ENCODE measurements at regions not wholly inside any gene's neighbourhood (a gene's known extent, or its start where the extent isn't known, plus 50 kb on each side); places are given as distances from the start of the nearest gene placed in this dataset.

DNA sequence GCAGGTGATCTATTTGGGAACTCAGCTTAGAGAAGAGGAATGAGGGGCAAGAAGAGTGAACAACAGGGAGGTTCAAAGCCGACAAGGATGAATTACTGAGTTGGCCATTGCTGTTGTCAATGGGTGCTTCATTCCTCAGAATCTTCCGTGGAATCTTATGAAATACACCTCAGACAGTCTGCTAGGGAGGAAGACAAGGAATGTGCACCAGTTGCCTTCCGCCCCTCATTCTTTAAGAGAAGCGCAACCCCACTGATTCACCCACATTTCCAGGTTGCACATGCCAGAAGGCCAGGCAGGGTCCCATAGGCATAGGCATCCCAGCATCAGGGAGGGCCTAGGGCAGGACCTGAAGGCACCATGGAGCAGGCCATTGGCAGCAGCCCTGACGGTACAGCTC, 127.5 kb upstream of the TNFAIP3 start:
- Histone ChIP-seq H3K9me3 (no peaks in the 10 kb centered on the region), H3K4me3 (no peak overlapping the region), H3K27me3 (no peaks in the 10 kb centered on the region), H3K4me1 (peaks cover 0 to 3% (median 0%) of the 10 kb centered on the region in 3 donors), H3K36me3 (no peaks in the 10 kb centered on the region), H3K27ac (no peak overlapping the region)
- TF ChIP-seq, protein P1, sequence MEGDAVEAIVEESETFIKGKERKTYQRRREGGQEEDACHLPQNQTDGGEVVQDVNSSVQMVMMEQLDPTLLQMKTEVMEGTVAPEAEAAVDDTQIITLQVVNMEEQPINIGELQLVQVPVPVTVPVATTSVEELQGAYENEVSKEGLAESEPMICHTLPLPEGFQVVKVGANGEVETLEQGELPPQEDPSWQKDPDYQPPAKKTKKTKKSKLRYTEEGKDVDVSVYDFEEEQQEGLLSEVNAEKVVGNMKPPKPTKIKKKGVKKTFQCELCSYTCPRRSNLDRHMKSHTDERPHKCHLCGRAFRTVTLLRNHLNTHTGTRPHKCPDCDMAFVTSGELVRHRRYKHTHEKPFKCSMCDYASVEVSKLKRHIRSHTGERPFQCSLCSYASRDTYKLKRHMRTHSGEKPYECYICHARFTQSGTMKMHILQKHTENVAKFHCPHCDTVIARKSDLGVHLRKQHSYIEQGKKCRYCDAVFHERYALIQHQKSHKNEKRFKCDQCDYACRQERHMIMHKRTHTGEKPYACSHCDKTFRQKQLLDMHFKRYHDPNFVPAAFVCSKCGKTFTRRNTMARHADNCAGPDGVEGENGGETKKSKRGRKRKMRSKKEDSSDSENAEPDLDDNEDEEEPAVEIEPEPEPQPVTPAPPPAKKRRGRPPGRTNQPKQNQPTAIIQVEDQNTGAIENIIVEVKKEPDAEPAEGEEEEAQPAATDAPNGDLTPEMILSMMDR (IDR thresholded peaks at IDR 0.05): no peak
- no peak for ATAC-seq
- 80 to 100% methylated on average over 1 to 2 of the region's 5 CpGs for WGBS, 2 donors (ENCODE audit: low coverage in 1 of 2)

DNA sequence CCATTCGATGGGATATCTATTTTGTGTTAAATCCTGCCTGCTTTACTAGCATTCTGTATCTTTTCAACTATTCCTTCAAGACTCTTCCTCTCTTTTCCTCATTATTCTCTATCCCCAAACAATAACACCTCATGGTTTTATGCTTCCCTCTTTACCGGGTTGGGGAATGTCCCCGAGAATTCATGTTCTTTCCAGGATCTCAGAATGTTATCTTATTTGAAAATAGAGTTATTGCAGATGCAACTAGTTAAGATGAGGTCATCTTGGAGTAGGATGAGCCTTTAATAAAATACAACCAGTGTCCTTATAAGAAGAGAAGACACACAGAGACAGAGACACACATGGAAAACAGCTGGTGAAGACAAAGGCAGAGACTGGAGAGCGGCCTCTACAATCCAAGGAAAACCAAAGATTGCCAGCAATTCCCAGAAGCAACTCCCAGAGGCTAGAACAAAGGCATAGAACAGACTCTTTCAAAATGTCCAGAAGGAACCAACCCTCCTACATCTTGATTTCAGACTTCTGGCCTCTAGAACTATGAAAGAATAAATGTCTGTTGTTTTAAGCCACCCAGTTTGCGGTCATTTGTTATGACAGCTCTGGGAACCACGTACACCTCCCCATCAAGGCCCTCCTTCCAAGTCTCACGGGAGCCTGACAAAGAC, 126.8 kb upstream of the TNFAIP3 start:
- no peak overlapping the region for H3K4me3 ChIP-seq
- ATAC-seq: no peak

DNA sequence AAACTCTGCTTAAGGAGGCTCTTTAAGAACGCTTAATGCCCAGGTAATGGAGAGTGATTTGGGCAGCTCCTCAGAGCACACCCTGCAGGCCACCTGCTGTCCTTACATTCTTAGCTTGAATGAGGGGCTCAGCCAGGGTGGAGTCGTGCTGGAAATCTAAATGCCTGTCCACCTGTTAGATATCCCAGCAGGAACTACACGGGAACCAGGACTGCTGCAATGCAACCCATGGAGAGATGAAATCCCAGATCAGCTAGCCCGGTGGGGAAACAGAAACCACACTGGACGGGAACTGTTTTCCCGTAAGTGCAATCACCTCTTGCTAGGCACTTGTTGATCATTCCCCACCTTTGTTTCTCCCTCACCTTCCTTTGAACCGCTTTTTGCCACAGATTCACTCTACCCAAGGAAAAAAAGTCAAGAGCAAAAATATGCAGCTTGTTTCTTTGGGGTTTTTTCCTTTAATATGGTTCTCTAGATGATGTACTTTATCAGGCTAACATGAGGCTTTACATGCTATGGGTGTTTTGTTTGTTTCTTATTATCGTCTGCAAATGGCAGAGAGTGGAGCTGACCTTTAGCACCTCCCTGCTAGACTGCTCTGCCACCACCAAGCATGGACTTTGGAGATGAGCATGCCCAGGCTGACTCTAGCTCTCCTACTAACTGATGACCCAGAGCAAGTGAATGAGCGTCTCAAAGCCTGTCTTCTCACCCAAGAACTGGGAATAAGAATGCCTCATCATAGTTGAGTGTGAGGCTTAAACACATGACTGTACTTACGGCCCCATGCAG, 125.9 kb upstream of the TNFAIP3 start:
- Histone ChIP-seq H3K4me3 (no peak overlapping the region), H3K36me3 (no peaks in the 10 kb centered on the region), H3K27me3 (no peaks in the 10 kb centered on the region), H3K4me1 (peaks cover 0 to 3% (median 0%) of the 10 kb centered on the region in 3 donors), H3K27ac (no peak overlapping the region), H3K9me3 (no peaks in the 10 kb centered on the region)
- TF ChIP-seq, protein P1 (IDR thresholded peaks at IDR 0.05): no peak
- no peak for ATAC-seq
- 88 to 91% methylated on average over 6 to 8 of the region's 10 CpGs for WGBS, 2 donors (ENCODE audit: low coverage in 1 of 2)

More for the DNA sequence above, 126.8 kb upstream of the TNFAIP3 start:
- 77 to 78% methylated on average over 6 to 7 of the region's 7 CpGs for WGBS, 2 donors (ENCODE audit: low coverage in 1 of 2)
- Histone ChIP-seq H3K36me3 (no peaks in the 10 kb centered on the region), H3K4me1 (peaks cover 0 to 3% (median 0%) of the 10 kb centered on the region in 3 donors), H3K9me3 (no peaks in the 10 kb centered on the region), H3K27me3 (no peaks in the 10 kb centered on the region), H3K27ac (no peak overlapping the region)
- TF ChIP-seq EP300 (IDR thresholded peaks at IDR 0.05) (no peak), POLR2A (IDR thresholded peaks at IDR 0.05) (no peak), POLR2AphosphoS5 (IDR thresholded peaks at IDR 0.05) (no peak)
- TF ChIP-seq, protein P1 (IDR thresholded peaks at IDR 0.05): no peak

DNA sequence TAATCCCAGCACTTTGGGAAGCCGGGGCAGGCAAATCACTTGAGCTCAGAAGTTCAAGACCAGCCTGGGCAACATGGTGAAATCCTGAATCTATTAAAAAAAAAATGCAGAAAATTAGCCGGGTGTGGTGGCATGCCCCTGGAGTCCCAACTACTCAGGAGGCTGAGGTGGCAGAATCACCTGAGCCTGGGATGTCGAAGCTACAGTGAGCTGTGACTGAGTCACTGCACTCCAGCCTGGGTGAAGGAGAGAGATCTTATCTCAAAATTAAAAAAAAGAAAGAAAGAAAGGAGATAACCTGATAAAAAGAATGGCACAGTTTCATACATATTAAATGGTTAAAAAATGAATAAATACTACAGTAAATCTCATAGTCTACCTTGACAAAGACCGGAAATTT, 123.6 kb upstream of the TNFAIP3 start:
- Histone ChIP-seq H3K36me3 (no peaks in the 10 kb centered on the region), H3K4me3 (no peak overlapping the region), H3K4me1 (no peaks in the 10 kb centered on the region), H3K27me3 (no peaks in the 10 kb centered on the region), H3K27ac (no peak overlapping the region), H3K9me3 (no peaks in the 10 kb centered on the region)
- WGBS, 2 donors (ENCODE audit: low coverage in 1 of 2): 88 to 94% methylated on average over 3 of the region's 4 CpGs
- TF ChIP-seq POLR2AphosphoS5 (IDR thresholded peaks at IDR 0.05) (no peak), POLR2A (IDR thresholded peaks at IDR 0.05) (no peak), EP300 (IDR thresholded peaks at IDR 0.05) (no peak)
- TF ChIP-seq, protein P1 (IDR thresholded peaks at IDR 0.05): no peak
- no peak for ATAC-seq

DNA sequence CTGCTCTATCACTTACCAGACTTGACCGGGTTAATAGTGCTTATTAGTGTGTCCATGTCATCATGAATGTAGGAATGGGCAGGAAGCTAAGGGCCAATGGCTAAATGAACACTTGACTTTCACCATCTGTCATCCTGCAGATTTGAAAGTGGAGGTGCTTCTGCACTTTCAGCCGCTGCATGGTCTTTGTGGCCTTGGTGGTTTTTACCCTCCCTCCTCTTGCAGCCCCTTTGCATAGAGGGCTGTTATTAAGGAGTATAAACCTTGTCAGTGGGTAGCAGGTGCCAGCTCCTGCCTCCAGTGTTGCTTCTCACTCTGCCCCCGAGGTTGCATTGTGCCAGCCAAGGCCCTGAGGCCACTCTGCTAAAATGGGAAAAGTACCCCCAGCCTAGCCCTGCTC, 122.2 kb upstream of the TNFAIP3 start:
- WGBS, 2 donors (ENCODE audit: low coverage in 1 of 2): 83 to 90% methylated on average over 1 to 3 of the region's 3 CpGs
- no peak overlapping the region for H3K4me3 ChIP-seq
- ATAC-seq: no peak
- no peaks in the 10 kb centered on the region for H3K4me1 ChIP-seq
- H3K27me3 ChIP-seq: no peaks in the 10 kb centered on the region
- H3K27ac ChIP-seq: no peak overlapping the region
- H3K9me3 ChIP-seq: no peaks in the 10 kb centered on the region
- TF ChIP-seq POLR2AphosphoS5 (IDR thresholded peaks at IDR 0.05) (no peak), EP300 (IDR thresholded peaks at IDR 0.05) (no peak), POLR2A (IDR thresholded peaks at IDR 0.05) (no peak)
- TF ChIP-seq, protein P1 (IDR thresholded peaks at IDR 0.05): no peak
- no peaks in the 10 kb centered on the region for H3K36me3 ChIP-seq

Measured in gastroesophageal sphincter (tissue), 4 donors.